HG02763 (cell line): ENCODE measurements at regions not wholly inside any gene's neighbourhood (a gene's known extent, or its start where the extent isn't known, plus 50 kb on each side); places are given as distances from the start of the nearest gene placed in this dataset.
"Not testable (repeated sequence)": the region's sequence is repeated elsewhere in the genome, so short reads cannot be mapped to it uniquely, and the experiment has no call there.

Source experiments
- ATAC-seq: cut with Tn5 transposase; IDR thresholded peaks from one replicate; pipeline ENCODE4 v1.9.1; 2021; ENCODE audit warnings: mild to moderate bottlenecking, moderate library complexity; ENCODE audit not compliant: unreplicated experiment

DNA sequence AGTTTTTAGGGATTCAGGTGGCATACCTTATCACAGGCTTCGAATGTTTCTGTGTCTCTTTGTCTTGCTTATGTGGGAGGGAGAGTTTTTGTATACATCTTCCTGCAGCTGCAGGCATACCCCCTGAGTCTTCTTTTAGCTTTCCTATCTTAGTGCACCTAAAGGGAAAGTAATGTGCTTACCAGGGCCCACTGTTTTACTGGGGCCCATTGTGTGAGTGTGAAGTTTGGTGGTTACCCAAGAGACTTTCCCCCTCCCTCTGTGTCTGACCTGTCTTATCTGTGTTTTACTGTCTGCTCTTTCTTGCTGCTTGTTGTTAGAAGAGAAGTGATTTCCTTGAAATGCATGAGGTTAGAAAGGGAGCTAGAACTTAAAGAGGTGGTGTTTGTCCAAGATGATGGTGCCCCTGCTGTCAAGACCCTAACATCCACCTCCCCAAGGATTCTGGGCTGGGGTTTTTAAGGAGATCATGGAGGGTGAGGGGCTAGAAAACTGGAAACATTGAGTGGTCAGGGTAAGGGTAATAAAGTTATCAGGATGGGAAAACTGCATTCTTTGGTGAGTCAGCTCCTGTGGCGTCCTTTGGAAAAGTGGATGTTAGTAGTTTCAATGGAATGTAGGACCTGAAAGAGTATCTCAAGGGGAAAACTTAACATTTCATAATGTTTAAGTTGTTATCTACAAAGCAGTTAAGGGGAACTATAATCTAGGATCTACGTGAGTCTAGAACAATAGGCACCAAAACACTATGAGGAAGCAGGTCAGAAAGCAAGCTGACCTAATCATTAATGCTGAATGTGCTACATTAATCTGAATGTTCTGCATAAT is 583.5 kb upstream of the TUSC1 start:
- ATAC-seq: no peak

DNA sequence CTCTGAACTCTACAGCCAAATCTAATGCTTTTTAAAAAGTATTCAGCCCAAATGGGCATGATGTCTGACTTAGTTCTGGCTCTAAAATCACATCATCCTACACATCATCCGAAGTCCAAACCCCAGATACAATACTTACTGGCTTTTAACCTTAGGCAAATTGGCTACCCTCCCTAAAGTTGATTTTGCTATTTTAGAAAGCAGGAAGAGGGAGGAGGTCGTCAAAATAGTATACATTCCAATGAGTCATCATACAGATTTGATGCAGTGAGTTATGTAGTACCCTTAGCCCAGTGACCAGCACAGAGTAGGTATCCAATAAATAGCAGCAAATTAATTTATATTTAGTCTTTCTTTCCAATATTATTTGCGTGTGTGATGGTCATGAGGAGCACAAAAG is 582.0 kb upstream of the TUSC1 start:
- no peak for ATAC-seq

- no peak for ATAC-seq
Observed at GRCh38 chr9:26247861-26248260, 569.6 kb upstream of the TUSC1 start.

DNA sequence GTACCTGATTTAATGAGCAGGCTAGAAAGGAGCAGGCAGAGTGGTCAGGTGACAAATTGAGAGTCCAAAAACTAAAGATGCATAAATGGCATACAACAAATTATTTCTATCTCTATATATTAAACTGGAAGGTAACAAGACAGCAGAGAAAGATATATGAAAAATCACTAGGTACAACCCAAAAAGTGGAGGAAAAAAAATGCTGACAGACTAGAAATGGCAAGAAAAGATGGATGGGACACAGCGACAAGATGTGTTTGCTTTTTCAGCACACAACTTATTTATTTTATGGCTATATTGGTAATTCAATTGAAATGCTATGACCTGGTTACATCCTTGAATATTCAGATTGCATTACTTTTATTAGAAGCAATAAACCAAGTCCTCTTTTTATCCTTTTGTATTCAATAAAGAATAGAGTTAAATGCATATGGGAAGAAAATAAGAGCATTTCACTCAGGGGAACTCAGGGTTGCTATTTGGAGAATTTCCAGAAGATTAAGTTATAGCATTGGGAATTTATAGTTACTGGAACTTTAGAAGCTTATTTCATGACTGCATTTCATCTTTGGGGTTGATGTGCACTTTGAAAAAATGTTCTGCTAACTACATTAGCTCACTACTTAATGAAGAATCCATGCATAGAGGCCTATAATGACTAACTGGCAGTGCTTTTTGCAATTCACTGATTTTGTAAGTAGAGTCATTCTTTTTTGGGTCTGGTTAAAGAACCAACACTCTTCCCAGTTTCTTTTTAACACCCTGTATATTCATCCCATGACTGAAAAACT is 566.6 kb upstream of the TUSC1 start:
- no peak for ATAC-seq

- no peak for ATAC-seq
Observed at GRCh38 chr9:26243726-26244125, 565.5 kb upstream of the TUSC1 start.

GRCh38 chr9:26243029-26243697 is 564.9 kb upstream of the TUSC1 start:
- ATAC-seq: no peak

DNA sequence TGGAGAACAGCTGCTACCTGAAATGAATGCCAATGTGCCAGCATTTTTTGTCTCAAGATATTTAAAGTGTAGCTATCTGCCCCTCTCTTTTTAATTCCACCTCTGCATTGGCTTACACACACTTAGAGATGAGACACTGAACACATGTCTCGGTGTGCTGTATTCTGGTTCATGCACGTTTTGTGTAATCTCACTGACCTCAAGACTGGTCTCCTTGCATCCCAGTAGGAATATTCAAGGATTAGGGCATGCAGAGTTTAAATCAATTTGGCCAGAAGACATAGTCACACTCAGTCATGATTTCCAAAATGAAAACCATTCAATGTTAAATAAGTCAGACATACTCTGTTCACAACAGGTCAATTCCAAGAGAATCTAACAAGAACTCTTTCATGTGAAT is 561.8 kb upstream of the TUSC1 start:
- no peak for ATAC-seq

DNA sequence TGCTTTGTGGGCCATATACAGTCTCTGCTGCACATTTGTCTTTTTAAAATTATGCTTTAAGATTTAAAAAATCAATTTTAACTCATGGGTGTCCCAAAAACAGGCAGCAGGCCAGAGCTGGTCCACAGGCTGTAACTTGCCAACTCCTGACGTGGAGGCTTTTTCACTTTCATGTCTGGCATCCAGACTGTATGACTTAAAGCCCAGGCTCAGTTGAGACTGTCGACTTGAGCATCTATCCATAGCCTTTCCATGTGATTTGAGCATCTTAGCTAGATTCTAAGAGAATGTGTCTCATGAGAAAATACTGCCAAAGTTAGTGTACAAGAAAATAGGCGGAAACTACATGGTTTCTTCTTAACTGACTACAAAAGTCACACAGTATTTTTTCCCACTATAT is 559.0 kb upstream of the TUSC1 start:
- no peak for ATAC-seq

DNA sequence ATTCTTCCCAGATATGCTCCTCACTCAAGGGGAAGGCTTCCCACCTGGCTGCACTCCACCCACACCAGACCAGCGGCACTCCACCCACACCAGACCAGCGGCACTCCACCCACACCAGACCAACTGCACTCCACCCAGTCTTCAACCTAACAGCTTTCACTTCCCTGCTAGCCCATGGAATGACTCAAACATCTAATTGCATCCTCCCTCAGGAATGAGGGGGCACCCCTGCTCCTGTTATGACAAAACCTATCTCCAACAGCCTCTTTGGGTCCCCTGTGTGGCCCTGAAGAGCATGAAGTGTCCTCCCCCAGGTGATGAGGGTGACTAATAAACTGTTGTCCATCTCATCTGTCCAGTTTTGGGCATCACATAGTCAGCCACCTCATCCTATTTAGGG is 556.6 kb upstream of the TUSC1 start:
- no peak for ATAC-seq

DNA sequence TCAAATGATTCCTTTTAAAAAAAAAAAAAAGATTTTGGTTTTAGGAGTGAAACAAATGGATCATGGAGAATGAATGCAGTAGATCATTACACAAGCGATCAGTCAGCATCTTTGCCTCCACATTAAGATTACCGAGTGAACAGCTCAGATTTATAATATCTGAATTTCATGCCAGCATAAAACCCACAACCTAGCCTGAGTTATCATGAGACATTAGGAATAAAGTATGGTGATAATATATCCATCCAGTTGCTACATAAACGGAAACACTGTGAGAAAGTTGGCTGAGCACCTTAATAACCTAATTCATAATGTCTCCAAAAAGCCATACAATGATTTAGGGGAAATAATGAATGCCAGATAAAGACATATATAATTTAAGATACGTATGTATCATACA is 553.1 kb upstream of the TUSC1 start:
- no peak for ATAC-seq

GRCh38 chr9:26229324-26230054 is 551.2 kb upstream of the TUSC1 start:
- no peak for ATAC-seq

GRCh38 chr9:26228273-26228672 is 550.0 kb upstream of the TUSC1 start:
- ATAC-seq: no peak

DNA sequence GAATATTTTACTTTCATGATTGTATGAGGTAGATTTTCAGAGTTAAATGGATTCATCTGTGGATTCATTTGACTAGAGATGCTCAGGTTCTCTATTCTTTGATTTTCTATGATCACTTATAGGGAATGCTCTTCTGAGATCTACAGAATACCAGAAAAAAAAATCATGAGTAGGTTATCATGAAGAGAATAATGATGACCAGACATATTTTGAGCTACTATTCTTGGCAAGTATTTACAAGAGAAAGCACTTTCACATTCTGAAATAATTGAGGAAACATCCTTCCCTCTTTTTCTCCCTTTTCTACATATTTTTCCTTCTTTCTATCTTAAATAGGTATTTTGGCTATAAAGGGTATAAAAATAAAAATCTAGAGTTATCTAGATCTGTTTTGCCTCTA is 543.0 kb upstream of the TUSC1 start:
- ATAC-seq: no peak

GRCh38 chr9:26220367-26220766 is 542.1 kb upstream of the TUSC1 start:
- no peak for ATAC-seq

GRCh38 chr9:26219961-26220360 is 541.7 kb upstream of the TUSC1 start:
- no peak for ATAC-seq

DNA sequence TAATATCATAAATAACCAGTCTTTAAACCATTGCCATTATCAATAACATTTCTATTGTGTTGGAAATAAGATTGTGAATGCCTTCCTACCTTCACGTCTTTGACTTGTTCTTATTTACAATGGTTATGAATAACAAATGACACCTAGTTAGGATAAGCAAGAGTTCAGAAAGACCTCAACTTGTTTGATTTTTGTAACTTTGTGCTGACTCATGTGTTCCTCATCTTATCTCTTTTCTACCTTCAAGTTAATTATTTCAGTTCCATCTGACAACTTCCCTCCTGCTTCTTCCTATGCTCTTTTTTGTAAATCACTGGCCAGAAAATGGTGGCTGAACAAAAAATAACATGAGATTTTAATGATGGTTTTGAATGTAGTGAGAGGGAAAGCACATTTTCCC is 538.5 kb upstream of the TUSC1 start:
- ATAC-seq: no peak

DNA sequence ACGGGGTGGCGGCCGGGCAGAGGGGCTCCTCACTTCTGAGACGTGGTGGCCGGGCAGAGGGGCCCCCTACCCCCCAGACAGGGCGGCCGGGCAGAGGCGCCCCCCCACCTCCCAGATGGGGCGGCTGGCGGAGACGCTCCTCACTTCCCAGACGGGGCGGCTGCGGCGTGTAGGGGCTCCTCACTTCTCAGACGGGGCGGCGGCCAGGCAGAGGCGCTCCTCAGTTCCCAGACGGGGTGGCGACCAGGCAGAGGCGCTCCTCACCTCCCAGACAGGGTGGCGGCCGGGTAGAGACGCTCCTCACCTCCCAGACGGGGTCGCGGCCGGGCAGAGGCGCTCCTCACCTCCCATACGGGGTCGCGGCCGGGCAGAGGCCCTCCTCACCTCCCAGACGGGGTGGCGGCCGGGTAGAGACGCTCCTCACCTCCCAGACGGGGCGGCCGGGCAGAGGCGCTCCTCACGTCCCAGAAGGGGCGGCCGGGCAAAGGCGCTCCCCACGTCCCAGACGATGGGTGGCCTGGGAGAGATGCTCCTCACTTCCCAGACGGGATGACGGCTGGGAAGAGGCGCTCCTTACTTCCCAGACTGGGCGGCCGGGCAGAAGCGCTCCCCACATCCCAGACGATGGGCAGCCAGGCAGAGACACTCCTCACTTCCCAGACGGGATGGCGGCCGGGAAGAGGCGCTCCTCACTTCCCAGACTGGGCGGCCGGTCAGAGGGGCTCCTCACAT is 536.6 kb upstream of the TUSC1 start:
- not testable (repeated sequence) for ATAC-seq

- no peak for ATAC-seq
Observed at GRCh38 chr9:26210338-26210851, 532.2 kb upstream of the TUSC1 start.

DNA sequence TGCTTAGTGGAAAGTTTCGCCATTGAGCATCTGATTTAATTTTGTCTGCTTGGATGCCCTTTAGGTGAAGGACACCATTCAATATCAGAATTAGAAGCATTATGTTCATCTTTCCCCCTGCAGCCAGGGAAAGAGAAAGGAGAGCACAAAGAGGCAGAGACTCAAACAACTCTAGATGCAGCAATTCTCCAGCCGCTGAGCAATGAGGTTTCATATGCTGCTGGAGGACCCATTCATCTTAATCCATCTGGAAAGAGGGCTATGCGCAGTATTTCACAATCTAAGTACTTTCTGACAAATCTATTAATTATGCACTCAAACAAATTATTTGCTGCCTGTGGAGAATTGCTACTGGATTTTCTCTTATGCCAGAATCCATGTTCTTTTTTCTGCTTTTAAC is 527.0 kb upstream of the TUSC1 start:
- ATAC-seq: no peak

DNA sequence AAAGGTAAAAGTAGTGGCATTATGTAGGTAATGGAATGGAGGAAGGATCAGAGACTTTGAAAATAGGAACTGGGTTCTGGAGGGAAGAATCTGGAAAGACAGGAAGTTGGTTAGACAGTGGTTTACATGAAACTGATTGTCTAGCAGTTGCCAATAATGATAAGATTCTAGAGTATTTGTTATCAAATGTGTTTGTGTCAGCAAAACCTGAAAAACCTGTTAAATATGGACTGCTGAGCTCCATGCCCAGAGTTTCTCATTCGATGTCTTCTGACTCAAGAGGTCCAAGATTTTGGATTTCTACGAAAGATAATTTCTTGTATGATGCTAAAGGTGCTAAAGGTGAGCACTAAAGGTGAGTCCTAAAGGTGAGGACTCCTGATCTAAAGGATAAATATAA is 515.0 kb upstream of the TUSC1 start:
- no peak for ATAC-seq
